HG03064 (cell line): ENCODE measurements at regions not wholly inside any gene's neighbourhood (a gene's known extent, or its start where the extent isn't known, plus 50 kb on each side); places are given as distances from the start of the nearest gene placed in this dataset.
"Not testable (repeated sequence)": the region's sequence is repeated elsewhere in the genome, so short reads cannot be mapped to it uniquely, and the experiment has no call there.

Experiments
- ATAC-seq: cut with Tn5 transposase; IDR thresholded peaks from one replicate; pipeline ENCODE4 v1.9.1; 2021; ENCODE audit warnings: low read depth; ENCODE audit not compliant: unreplicated experiment

GRCh38 chr5:13143214-13143613 is 801.3 kb downstream of the DNAH5 start:
- no peak for ATAC-seq

- no peak for ATAC-seq
Observed at GRCh38 chr5:13133951-13134350, 810.5 kb downstream of the DNAH5 start.

GRCh38 chr5:13115476-13115875 is 829.0 kb downstream of the DNAH5 start:
- ATAC-seq = no peak

GRCh38 chr5:13108265-13108664 is 836.2 kb downstream of the DNAH5 start:
- ATAC-seq = no peak

GRCh38 chr5:13107537-13107936 is 837.0 kb downstream of the DNAH5 start:
- no peak for ATAC-seq

GRCh38 chr5:13081116-13081515 is 863.4 kb downstream of the DNAH5 start:
- ATAC-seq = no peak

GRCh38 chr5:13072936-13073335 is 871.6 kb downstream of the DNAH5 start:
- ATAC-seq = not testable (repeated sequence)

- ATAC-seq = no peak
Observed at GRCh38 chr5:13063088-13063487, 881.4 kb downstream of the DNAH5 start.

GRCh38 chr5:13045897-13046551 is 898.5 kb downstream of the DNAH5 start:
- ATAC-seq = no peak

GRCh38 chr5:13034061-13034460 is 910.4 kb downstream of the DNAH5 start:
- no peak for ATAC-seq

- no peak for ATAC-seq
Observed at GRCh38 chr5:13029211-13029610, 915.3 kb downstream of the DNAH5 start.

GRCh38 chr5:13027874-13028273 is 916.6 kb downstream of the DNAH5 start:
- no peak for ATAC-seq

GRCh38 chr5:13019729-13020128 is 924.8 kb downstream of the DNAH5 start:
- no peak for ATAC-seq

- ATAC-seq = no peak
Observed at GRCh38 chr5:13003457-13003856, 941.0 kb downstream of the DNAH5 start.

- no peak for ATAC-seq
Observed at GRCh38 chr5:12999667-13000066, 944.8 kb downstream of the DNAH5 start.

- no peak for ATAC-seq
Observed at GRCh38 chr5:12985142-12985541, 959.3 kb downstream of the DNAH5 start.

GRCh38 chr5:12974856-12975255 is 969.6 kb downstream of the DNAH5 start:
- ATAC-seq = no peak

GRCh38 chr5:12965804-12966203 is 978.7 kb downstream of the DNAH5 start:
- ATAC-seq = no peak

- no peak for ATAC-seq
Observed at GRCh38 chr5:12959713-12960112, 984.8 kb downstream of the DNAH5 start.

- ATAC-seq = no peak
Observed at GRCh38 chr5:12952409-12952808, 992.1 kb downstream of the DNAH5 start.

GRCh38 chr5:12951846-12952245 is 992.6 kb downstream of the DNAH5 start:
- no peak for ATAC-seq

- ATAC-seq = no peak
Observed at GRCh38 chr5:12947379-12947778, 997.1 kb downstream of the DNAH5 start.

- ATAC-seq = not testable (repeated sequence)
Observed at GRCh38 chr5:12945477-12945876, 999.0 kb downstream of the DNAH5 start.
